Loucy (cell line): ENCODE measurements at regions not wholly inside any gene's neighbourhood (a gene's known extent, or its start where the extent isn't known, plus 50 kb on each side); places are given as distances from the start of the nearest gene placed in this dataset.

ENCODE experiments used
- H2AFZ ChIP-seq: fragments of 200-600 bp; sonication (generic); 2 replicates; pipeline ENCODE4 v1.6.0; 2016; ENCODE audit warnings: antibody characterized with exemption, mild to moderate bottlenecking, low read length, moderate library complexity
- H3F3A ChIP-seq: fragments of 200-600 bp; 2 replicates; pipeline ENCODE4 v1.6.0; 2016; ENCODE audit warnings: antibody characterized with exemption, low read depth, mild to moderate bottlenecking
- H3K27me3 ChIP-seq: fragments of 200-600 bp; sonication (generic); 2 replicates; pipeline ENCODE4 v1.6.1; 2014; ENCODE audit warnings: low read length, mild to moderate bottlenecking; ENCODE audit not compliant: insufficient read depth, poor library complexity, severe bottlenecking
- H3K36me3 ChIP-seq: fragments of 200-600 bp; sonication (generic); 2 replicates; pipeline ENCODE4 v1.6.1; 2016; ENCODE audit warnings: low read length; ENCODE audit not compliant: insufficient read depth
- H3K4me1 ChIP-seq: fragments of 200-600 bp; sonication (generic); 2 replicates; pipeline ENCODE4 v1.5.1; 2014; ENCODE audit warnings: low read length, mild to moderate bottlenecking; ENCODE audit not compliant: insufficient read depth, poor library complexity, severe bottlenecking
- H3K4me2 ChIP-seq: fragments of 200-600 bp; sonication (generic); 2 replicates; pipeline ENCODE4 v1.6.0; 2014; ENCODE audit warnings: antibody characterized with exemption, low read length, low read depth, mild to moderate bottlenecking; ENCODE audit not compliant: poor library complexity, severe bottlenecking
- H3K4me3 ChIP-seq: fragments of 200-600 bp; sonication (generic); 2 replicates; pipeline ENCODE4 v1.5.1; 2014; ENCODE audit warnings: low read length, mild to moderate bottlenecking, mixed read lengths; ENCODE audit not compliant: poor library complexity, severe bottlenecking
- H3K79me2 ChIP-seq: fragments of 200-600 bp; sonication (generic); 2 replicates; pipeline ENCODE4 v1.6.1; 2014; ENCODE audit warnings: low read length; ENCODE audit not compliant: insufficient read depth
- H3K9ac ChIP-seq: fragments of 200-600 bp; sonication (generic); 2 replicates; pipeline ENCODE4 v1.6.0; 2014; ENCODE audit warnings: mild to moderate bottlenecking, low read depth, low read length, moderate library complexity; ENCODE audit not compliant: poor library complexity, severe bottlenecking
- H3K9me2 ChIP-seq: fragments of 200-600 bp; sonication (generic); replicated peaks from 2 replicates; pipeline ENCODE4 v1.6.1; 2016; ENCODE audit warnings: low read depth, low read length, mixed read lengths
- H3K9me3 ChIP-seq: fragments of 200-600 bp; sonication (generic); 2 replicates; pipeline ENCODE4 v1.6.1; 2014; ENCODE audit warnings: mild to moderate bottlenecking, antibody characterized with exemption, low read length, low read depth; ENCODE audit not compliant: insufficient read depth
- H4K20me1 ChIP-seq: fragments of 200-600 bp; sonication (generic); 2 replicates; pipeline ENCODE4 v1.6.0; 2014; ENCODE audit warnings: antibody characterized with exemption, low read length, mild to moderate bottlenecking; ENCODE audit not compliant: insufficient read depth, poor library complexity, severe bottlenecking
- CTCF ChIP-seq: fragments of 200-600 bp; sonication (generic); conservative IDR thresholded peaks from 2 replicates; pipeline ENCODE4 v1.5.1; 2014; ENCODE audit warnings: mild to moderate bottlenecking, antibody characterized with exemption, low read length
- EZH2phosphoT487 ChIP-seq: fragments of 200-600 bp; IDR thresholded peaks from 2 replicates; pipeline ENCODE4 v1.6.1; 2018; ENCODE audit warnings: antibody characterized with exemption, mild to moderate bottlenecking, moderate library complexity, borderline replicate concordance

GRCh38 chr13:79663977-79664636 lies 183.2 kb downstream of the NDFIP2 start:
- H3K4me3 ChIP-seq = no peak overlapping the region
- H3K9ac ChIP-seq = no peak overlapping the region
- H3K9me2 ChIP-seq = no peaks in the 10 kb centered on the region
- H3K36me3 ChIP-seq = no peaks in the 10 kb centered on the region
- no peaks in the 10 kb centered on the region for H4K20me1 ChIP-seq
- TF ChIP-seq EZH2phosphoT487 (no peak), CTCF (no peak)
- no peak overlapping the region for H3K4me2 ChIP-seq
- peaks cover 4% of the 10 kb centered on the region for H3K4me1 ChIP-seq
- H3K9me3 ChIP-seq = no peaks in the 10 kb centered on the region
- H3F3A ChIP-seq = no peaks in the 10 kb centered on the region
- no peaks in the 10 kb centered on the region for H3K27me3 ChIP-seq
- H3K79me2 ChIP-seq = no peaks in the 10 kb centered on the region
- H2AFZ ChIP-seq = no peak overlapping the region

- Histone ChIP-seq H3K9me3 (no peaks in the 10 kb centered on the region), H3F3A (no peaks in the 10 kb centered on the region), H3K4me2 (no peak overlapping the region), H4K20me1 (no peaks in the 10 kb centered on the region), H3K4me3 (no peak overlapping the region), H3K4me1 (peaks cover 4% of the 10 kb centered on the region), H3K9me2 (no peaks in the 10 kb centered on the region), H2AFZ (no peak overlapping the region), H3K27me3 (no peaks in the 10 kb centered on the region), H3K79me2 (no peaks in the 10 kb centered on the region), H3K36me3 (no peaks in the 10 kb centered on the region), H3K9ac (no peak overlapping the region)
- TF ChIP-seq CTCF = no peak
- no peak for TF ChIP-seq EZH2phosphoT487
Measured at GRCh38 chr13:79663435-79663834, 182.5 kb downstream of the NDFIP2 start.

DNA sequence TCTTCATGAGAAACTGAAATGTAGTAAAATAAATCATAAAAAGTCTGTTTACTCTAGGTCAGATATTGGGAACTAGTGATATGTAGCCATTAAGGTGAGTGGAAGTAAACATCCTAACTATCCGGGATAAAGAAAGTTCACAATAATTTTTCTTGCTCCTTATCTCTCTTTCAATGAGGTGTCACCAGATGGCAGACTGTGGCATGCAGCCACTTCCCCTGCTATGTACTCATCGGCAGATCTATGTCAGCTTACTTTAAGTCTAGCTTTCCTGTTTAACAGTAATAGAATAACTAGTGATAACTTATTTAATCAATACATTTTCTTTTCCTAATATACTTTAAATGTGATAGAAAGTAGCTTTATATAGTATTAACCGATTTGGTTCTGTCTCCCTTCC lies 181.9 kb downstream of the NDFIP2 start:
- TF ChIP-seq EZH2phosphoT487 (no peak), CTCF (peak; percentile 39)
- no peaks in the 10 kb centered on the region for H3K9me2 ChIP-seq
- H2AFZ ChIP-seq = peak overlapping the region; percentile 70; the same call in 1 of the 2 replicates
- no peaks in the 10 kb centered on the region for H4K20me1 ChIP-seq
- H3F3A ChIP-seq = no peaks in the 10 kb centered on the region
- H3K4me1 ChIP-seq = peaks cover 4% of the 10 kb centered on the region
- H3K27me3 ChIP-seq = no peaks in the 10 kb centered on the region
- H3K9ac ChIP-seq = no peak overlapping the region
- H3K36me3 ChIP-seq = no peaks in the 10 kb centered on the region
- peak overlapping the region; percentile 4 for H3K4me2 ChIP-seq
- no peaks in the 10 kb centered on the region for H3K79me2 ChIP-seq
- no peaks in the 10 kb centered on the region for H3K9me3 ChIP-seq
- H3K4me3 ChIP-seq = no peak overlapping the region
